ENCODE measurements at regions not wholly inside any gene's neighbourhood (a gene's known extent, or its start where the extent isn't known, plus 50 kb on each side); places are given as distances from the start of the nearest gene placed in this dataset.
A peak's percentile ranks its signal among the peaks of the same experiment; 100 is the strongest.
"Not testable (repeated sequence)": the region's sequence is repeated elsewhere in the genome, so short reads cannot be mapped to it uniquely, and the experiment has no call there.

DNA sequence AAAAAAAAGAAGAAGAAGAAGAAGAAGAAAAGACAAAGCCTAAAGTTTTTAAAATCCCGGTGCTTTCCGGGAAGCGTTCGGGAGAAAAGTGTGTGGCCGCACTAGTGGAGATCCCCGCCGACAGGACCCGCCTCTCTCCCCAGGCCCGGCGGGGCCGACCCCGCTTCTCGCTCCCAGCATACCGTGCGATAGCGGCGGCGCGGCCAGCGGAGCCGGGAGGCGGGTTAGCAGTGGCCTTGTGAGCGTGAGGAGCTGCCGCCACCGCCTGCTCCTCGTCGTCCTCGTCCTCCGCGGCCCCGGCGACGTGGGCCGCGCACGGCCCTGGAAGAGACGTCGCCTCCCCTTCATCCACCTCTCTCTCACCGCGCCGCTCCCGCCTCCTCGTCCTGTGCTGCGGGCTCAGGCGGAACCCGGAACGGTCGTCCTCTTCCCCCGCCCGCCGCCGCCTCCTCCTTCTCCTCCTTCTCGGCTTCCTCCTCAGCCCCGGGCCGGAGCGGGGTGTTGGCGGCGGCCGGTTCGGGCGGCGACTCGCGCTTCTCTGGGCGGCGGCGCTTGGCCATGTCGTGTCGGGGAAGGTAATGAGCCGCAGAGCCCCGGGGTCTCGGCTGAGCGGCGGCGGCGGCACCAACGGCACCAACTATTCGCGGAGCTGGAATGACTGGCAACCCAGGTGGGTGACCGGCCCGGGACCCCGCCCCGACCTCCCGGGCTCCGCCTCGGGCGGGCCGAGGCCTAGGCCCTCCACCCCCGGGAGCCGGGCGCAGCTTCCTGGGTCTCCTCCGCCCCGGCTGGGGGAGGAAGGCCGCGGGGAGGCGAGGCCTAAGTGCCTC lies 62.6 kb upstream of the CDR2 start:
- DNase-seq: peak; percentile 61

DNA sequence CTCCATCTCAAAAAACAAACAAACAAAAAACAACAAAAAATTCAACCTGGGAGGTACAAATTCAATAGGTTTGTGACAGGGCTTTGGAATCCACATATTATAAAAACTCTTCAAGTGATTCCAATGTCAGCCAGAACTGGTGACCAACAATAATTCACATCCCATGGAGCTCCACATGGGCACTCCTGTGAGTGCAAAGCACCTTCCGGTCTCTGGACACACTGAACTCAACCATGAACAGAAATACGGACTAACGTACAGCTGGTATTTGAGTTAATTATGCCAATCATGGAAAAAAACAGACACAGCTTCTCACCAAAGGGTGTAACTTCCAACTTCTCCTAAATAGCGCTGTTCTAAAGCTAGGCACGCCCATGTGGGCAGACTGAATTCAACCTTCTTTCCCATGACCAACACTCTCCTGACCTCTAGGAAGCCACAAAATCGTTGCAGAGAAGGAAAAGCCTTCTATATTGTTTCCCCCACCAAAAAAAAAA lies 62.0 kb upstream of the CDR2 start:
- not testable (repeated sequence) for DNase-seq

DNA sequence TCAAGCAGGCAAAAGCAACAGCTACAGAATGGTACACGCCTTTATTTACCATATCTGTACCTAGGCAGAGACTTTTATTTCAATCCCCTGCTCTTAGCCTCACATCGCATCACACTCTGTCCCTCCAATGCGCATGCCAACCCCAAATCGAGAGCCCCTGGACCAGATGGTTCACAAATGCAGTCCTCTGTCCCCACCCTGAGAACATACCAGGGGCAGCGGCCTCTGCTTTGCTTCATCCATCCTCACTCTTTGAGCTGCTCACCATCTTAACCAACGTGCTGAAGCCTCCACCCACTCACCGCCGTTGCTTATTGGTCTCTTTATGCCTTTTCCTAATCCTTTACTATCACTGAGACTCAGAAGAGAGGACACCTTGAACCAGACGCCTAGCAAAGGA lies 56.9 kb upstream of the CDR2 start:
- DNase-seq: not testable (repeated sequence)

DNA sequence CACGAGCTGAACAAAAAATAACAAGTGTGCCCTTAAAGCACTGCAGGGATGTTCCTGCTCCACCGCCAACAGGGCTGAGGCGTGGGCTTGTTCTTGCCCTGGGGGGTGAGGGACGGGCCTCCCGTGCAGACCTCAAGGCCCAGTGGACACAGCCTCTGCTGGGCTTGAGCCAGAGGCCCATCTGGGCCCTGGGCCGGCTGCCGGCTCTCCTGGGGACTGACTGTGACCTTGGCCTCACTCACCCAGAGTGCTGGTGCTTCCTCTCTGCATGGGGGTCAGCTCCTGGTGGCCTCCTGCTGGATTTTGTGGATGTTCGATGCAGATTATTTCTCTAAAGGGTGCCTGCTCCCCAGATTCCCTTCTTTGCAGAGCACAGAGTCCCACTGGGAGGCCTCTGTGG lies 54.2 kb upstream of the CDR2 start:
- DNase-seq: no peak

DNA sequence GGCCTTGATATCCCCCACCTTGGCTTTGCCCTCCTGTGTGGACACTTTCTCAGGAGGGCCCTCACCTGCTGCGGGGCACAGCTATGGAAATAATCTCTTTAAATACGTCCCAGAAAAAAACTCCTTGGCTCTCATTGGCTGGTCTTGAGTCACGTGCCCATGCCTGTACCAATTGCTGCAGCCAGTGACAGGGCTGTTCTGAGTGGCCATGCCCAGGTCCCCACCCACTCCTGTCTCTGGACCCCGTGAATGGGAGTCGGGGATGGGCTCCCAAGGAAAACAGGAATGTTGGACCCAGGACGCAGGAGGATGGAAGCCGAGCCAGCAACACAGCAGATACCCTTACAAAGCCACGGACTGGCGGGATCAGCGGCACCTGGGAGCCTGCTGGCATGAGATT lies 53.1 kb upstream of the CDR2 start:
- DNase-seq: no peak

DNA sequence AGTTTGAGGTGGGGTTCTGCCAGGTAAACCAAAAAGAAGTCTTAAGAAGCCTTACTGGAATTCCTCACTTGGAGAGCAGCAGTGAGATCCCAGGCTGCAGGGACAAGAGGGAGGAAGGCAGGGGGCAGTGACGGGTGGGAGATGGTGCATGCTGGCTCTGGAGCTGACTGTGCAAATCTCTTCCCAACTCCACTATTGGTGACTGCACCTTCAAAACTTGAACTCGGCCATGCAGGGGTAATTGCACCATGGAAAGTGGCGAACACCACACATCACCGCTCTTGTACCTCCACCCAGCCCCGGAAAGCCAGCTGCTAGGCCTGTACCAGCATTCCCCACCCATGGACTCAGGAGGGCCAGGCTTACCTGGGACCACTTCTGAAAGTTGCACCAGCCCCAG lies 51.4 kb upstream of the CDR2 start:
- no peak for DNase-seq

DNA sequence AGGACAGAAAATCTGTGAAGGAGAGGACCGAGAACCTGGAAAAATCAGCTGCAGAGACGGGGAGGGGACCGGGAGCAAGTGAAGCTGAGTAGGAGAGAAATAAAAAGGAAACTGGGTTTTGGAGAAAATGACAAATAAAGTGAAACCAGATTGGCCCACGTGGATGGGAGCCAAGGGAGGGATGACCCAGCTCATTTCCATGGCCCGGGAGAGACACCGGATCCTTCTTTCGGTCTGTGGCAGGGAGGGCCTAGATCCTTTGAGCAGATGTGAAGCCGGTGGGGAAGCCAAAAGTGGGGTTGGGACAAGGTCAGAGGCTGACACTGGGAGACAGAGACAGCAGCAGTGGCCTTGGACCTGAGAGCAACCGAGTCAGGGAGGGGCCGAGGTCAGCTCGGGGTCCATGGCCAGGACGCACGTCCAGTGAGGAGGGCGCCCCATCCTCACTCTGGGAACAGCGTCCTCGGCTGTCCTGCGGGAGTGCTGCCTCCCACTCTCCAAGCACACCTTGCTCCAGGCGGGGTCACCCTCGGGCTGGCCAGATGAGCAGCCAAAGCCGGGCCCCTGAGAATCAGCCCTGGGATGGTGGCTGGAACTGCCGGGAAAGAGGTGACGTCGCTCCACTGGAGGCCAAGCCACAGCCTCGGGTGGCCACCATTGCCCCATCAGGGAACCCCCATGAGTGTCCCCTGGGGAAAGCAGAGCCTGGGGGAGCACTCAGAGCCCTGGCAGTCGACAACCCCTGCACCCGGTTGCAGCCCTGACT lies 50.8 kb upstream of the CDR2 start:
- DNase-seq: no peak

DNA sequence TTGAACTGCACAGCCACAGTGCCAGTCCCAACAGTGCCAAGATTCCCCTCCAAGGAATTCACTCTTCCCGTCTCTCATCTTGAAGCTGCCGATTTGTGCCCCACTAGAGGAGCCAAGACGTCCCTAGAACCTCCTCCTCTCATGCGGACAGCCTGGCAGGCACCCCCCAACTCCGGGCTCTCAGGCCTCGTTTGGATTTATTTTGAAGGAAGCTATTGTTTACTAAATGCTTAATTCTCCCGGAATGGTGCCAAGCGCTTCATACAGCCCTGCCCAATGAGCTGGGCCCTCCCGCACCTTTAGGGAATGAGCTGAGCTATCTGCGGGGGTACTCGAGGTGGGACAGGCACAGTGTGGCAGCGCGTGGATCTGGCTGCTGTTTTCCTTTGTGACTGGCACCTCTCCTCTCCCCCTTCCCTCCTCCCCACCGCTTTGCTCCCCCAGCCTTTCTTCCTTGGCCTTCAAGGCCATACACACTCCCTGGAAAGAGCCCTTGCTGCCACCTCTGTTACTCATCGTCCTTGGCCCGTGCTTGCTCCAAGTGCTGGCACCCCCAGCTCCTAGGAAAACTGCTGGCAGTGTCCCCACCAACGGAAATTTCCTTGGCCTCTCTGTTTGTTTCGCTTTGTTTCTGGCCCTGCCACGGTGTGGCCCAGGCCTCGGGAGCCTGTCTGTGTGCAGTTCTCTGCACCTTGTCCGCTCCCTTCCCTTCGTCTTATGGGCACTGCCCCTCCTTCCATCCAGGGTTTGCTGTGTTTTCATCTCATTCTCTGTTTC lies 49.9 kb upstream of the CDR2 start:
- DNase-seq: no peak
